Astrocyte of the spinal cord (primary cell): ENCODE measurements at regions not wholly inside any gene's neighbourhood (a gene's known extent, or its start where the extent isn't known, plus 50 kb on each side); places are given as distances from the start of the nearest gene placed in this dataset.
A peak's percentile ranks its signal among the peaks of the same experiment; 100 is the strongest.
"Not testable (repeated sequence)": the region's sequence is repeated elsewhere in the genome, so short reads cannot be mapped to it uniquely, and the experiment has no call there.

Experiments used
- DNase-seq: peaks from one replicate; pipeline ENCODE4 v3.0.0; 2011; ENCODE audit warnings: low read depth, low spot score
- H3K4me3 ChIP-seq: 2 replicates; pipeline ENCODE4 v1.5.1; 2011; ENCODE audit warnings: low read depth, mild to moderate bottlenecking, low read length, moderate library complexity
- in situ Hi-C: cut with HindIII; loops from 2 replicates; pipeline ENCODE4 v1.10.0; 2017; ENCODE audit warnings: low sequenced_read_pairs
- TF ChIP-seq, protein P1 (sequence below): IDR thresholded peaks from 2 replicates; pipeline ENCODE4 v1.5.1; 2012; ENCODE audit warnings: low read depth, mild to moderate bottlenecking, low read length, inconsistent platforms

GRCh38 chr6:134746140-134746539 lies 203.8 kb downstream of the ALDH8A1 start:
- DNase-seq = no peak
- no peak overlapping the region for H3K4me3 ChIP-seq
- TF ChIP-seq, protein P1, sequence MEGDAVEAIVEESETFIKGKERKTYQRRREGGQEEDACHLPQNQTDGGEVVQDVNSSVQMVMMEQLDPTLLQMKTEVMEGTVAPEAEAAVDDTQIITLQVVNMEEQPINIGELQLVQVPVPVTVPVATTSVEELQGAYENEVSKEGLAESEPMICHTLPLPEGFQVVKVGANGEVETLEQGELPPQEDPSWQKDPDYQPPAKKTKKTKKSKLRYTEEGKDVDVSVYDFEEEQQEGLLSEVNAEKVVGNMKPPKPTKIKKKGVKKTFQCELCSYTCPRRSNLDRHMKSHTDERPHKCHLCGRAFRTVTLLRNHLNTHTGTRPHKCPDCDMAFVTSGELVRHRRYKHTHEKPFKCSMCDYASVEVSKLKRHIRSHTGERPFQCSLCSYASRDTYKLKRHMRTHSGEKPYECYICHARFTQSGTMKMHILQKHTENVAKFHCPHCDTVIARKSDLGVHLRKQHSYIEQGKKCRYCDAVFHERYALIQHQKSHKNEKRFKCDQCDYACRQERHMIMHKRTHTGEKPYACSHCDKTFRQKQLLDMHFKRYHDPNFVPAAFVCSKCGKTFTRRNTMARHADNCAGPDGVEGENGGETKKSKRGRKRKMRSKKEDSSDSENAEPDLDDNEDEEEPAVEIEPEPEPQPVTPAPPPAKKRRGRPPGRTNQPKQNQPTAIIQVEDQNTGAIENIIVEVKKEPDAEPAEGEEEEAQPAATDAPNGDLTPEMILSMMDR = no peak
- in situ Hi-C loops = no loop called here

- H3K4me3 ChIP-seq, in situ Hi-C loops, DNase-seq: not testable (repeated sequence)
Observed at GRCh38 chr6:134745192-134745591, 204.7 kb downstream of the ALDH8A1 start.

- no peak overlapping the region for H3K4me3 ChIP-seq
- TF ChIP-seq, protein P1 = no peak
- in situ Hi-C loops = no loop called here
- DNase-seq = no peak
Observed at GRCh38 chr6:134744301-134744700, 205.6 kb downstream of the ALDH8A1 start.

- in situ Hi-C loops = no loop called here
- TF ChIP-seq, protein P1 = peak; percentile 31
- no peak for DNase-seq
- no peak overlapping the region for H3K4me3 ChIP-seq
Observed at GRCh38 chr6:134741200-134741536, 208.7 kb downstream of the ALDH8A1 start.

DNA sequence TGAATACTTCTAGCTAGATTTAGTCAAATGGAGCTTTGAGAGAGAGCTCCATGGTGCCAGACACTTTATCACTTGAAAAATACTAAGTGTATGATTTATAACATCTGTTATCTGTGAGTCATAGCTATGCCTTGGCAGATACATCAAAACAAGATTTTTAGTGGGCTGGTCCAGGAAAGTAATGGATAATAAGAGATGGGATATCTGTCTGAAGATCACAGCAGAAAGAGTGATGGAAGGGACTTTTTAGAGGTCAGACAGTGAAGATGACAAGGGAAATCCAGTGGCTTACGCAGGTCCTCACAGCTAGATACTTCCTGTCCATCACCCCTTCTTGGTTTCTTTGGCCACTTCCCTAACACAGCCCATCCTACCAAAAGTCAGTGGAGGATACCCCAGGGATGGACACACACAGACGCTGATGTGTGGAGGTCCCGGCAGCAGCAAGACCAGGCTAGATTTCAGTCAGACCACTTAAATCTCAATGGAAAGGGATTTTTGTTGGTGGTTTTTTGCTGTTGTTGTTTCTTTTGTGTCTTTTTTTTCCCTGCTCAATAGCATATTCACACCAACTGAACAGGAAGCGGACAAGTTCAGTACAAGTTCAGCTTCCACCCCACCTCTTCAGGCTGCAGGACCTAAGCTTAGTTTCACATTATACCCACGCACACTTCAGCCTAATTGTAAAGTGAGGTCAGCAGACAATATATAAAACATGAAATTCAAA lies 209.3 kb downstream of the ALDH8A1 start:
- H3K4me3 ChIP-seq = no peak overlapping the region
- peak; percentile 71 for DNase-seq
- in situ Hi-C loops = no loop called here
- TF ChIP-seq, protein P1 = no peak

DNA sequence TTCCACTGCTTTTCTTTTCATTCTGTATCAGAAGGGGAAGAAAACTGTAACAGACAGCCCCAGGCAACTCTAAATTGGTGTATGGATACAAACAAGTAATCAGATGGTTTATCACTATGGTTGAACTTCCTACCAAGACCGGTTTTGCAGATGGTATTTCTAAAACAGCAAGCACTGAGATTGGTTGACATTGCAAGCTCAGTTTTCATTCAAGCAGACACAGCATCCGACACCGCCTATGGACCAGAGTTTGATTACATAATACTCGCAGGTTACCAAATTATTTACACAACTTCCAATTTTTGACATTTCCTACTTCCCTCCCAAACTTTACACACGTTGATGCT lies 209.9 kb downstream of the ALDH8A1 start:
- DNase-seq = no peak
- no peak overlapping the region for H3K4me3 ChIP-seq
- in situ Hi-C loops = no loop called here
- TF ChIP-seq, protein P1 = no peak

DNA sequence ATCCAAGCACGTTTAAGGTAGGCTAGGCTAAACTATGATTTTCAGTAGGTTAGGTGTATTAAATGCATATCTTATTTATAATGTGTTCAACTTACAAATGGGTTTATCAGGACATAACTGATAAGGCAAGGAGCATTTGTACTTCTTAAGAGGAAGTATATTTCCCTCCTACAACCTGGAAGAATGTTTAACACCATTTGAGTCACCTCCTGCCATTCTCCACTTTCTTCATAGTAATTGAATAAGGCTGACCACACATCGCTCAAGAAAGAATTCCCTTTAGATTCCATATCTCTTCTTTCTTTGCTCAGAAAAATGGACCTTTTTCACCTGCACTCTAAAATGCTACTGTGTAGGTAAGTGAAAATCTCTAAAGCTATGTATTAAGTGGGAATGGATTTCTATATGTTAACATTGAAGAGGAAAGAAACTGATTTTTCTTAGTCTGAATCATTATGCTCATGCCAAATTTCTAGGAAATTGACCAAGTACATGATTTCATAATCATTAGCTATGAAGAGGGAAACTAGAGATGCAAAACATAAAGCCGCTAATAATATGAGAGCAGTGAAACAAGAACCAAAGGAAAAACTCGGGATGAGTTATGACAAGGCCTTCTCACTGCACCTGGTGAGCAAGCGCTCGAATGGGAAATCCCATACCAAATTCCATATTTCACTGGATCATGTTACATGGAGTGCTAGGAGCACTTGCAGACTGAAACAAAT lies 210.4 kb downstream of the ALDH8A1 start:
- DNase-seq = peak; percentile 24
- in situ Hi-C loops = no loop called here
- H3K4me3 ChIP-seq = no peak overlapping the region
- TF ChIP-seq, protein P1 = no peak
